ENCODE measurements at regions not wholly inside any gene's neighbourhood (a gene's known extent, or its start where the extent isn't known, plus 50 kb on each side); places are given as distances from the start of the nearest gene placed in this dataset.

DNA sequence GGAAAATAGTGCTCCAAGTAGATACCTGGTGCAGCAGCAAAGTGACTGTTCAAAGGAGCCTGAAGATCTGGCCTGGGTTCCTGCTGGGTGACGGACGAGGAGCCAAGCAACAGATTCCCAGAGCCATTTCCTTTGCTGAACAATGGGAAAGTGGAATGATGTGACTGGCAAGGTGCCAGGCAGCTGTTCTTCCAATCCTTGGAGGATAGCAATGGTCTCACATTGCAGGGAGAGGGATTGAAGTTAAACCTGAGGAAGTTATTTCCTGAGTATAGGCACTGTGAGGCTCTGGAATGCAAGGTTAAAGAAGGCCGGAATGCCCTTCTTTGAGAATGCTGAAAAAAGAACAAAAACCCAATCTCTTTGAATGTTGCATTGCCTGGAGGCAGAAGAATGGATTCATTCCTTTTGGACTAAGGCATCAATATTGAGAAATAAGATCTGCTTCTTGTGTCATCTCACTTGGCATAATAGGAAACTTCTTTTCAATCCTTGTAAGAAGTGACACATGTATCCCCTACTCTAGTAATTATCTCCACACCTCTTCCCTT is 223.8 kb downstream of the BLID start:
- no peak for TF ChIP-seq EZH2phosphoT487 (IDR thresholded peaks at IDR 0.05; ENCODE audit: borderline replicate concordance, low read depth)
- no peak for TF ChIP-seq RAD21 (IDR thresholded peaks at IDR 0.05; ENCODE audit: low read length)
- TF ChIP-seq EP300 (IDR thresholded peaks at IDR 0.05; ENCODE audit: borderline replicate concordance in 1 of 2, low read depth in 1 of 2, low read length in 1 of 2): no peak
- TF ChIP-seq, protein P1, sequence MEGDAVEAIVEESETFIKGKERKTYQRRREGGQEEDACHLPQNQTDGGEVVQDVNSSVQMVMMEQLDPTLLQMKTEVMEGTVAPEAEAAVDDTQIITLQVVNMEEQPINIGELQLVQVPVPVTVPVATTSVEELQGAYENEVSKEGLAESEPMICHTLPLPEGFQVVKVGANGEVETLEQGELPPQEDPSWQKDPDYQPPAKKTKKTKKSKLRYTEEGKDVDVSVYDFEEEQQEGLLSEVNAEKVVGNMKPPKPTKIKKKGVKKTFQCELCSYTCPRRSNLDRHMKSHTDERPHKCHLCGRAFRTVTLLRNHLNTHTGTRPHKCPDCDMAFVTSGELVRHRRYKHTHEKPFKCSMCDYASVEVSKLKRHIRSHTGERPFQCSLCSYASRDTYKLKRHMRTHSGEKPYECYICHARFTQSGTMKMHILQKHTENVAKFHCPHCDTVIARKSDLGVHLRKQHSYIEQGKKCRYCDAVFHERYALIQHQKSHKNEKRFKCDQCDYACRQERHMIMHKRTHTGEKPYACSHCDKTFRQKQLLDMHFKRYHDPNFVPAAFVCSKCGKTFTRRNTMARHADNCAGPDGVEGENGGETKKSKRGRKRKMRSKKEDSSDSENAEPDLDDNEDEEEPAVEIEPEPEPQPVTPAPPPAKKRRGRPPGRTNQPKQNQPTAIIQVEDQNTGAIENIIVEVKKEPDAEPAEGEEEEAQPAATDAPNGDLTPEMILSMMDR (IDR thresholded peaks at IDR 0.05): no peak
- TF ChIP-seq GATA2 (CRISPR knock-in tag; IDR thresholded peaks at IDR 0.05): no peak
- TF ChIP-seq POLR2AphosphoS5 (IDR thresholded peaks at IDR 0.05; ENCODE audit: low read depth, low read length): no peak
